22Rv1 (cell line): ENCODE measurements at regions not wholly inside any gene's neighbourhood (a gene's known extent, or its start where the extent isn't known, plus 50 kb on each side); places are given as distances from the start of the nearest gene placed in this dataset.

Experiments
- H3K27ac ChIP-seq: fragments of 450-650 bp; 2 replicates; pipeline ENCODE4 v1.5.1; 2017
- ZFX ChIP-seq: fragments of 450-650 bp; IDR thresholded peaks from 2 replicates; pipeline ENCODE4 v1.6.1; 2017; ENCODE audit warnings: antibody characterized with exemption, borderline replicate concordance
- TF ChIP-seq, protein P1 (sequence below): fragments of 450-650 bp; IDR thresholded peaks from 2 replicates; pipeline ENCODE4 v1.5.1; 2017; ENCODE audit warnings: mild to moderate bottlenecking

DNA sequence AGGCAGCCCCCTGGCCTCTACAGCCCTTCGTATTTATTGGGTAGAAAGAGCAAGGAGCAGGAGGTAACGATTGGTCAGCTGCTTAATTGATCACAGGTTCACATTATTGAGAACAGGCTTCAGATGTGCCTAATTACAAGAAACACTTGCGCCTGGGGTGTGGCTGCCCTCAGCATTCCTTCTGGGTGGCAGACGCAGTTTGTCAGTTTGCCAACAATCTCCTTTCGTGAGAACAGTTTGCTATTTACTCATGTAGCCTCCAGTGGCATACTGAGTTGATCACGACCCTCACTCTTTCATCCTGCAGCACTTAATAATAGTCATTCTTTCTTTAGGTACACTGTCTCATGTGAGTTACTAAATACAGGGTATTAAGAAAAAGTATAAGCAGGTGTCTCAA is 985.6 kb downstream of the SLITRK5 start:
- no peak for TF ChIP-seq ZFX
- TF ChIP-seq, protein P1, sequence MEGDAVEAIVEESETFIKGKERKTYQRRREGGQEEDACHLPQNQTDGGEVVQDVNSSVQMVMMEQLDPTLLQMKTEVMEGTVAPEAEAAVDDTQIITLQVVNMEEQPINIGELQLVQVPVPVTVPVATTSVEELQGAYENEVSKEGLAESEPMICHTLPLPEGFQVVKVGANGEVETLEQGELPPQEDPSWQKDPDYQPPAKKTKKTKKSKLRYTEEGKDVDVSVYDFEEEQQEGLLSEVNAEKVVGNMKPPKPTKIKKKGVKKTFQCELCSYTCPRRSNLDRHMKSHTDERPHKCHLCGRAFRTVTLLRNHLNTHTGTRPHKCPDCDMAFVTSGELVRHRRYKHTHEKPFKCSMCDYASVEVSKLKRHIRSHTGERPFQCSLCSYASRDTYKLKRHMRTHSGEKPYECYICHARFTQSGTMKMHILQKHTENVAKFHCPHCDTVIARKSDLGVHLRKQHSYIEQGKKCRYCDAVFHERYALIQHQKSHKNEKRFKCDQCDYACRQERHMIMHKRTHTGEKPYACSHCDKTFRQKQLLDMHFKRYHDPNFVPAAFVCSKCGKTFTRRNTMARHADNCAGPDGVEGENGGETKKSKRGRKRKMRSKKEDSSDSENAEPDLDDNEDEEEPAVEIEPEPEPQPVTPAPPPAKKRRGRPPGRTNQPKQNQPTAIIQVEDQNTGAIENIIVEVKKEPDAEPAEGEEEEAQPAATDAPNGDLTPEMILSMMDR = no peak
- no peak overlapping the region for H3K27ac ChIP-seq

DNA sequence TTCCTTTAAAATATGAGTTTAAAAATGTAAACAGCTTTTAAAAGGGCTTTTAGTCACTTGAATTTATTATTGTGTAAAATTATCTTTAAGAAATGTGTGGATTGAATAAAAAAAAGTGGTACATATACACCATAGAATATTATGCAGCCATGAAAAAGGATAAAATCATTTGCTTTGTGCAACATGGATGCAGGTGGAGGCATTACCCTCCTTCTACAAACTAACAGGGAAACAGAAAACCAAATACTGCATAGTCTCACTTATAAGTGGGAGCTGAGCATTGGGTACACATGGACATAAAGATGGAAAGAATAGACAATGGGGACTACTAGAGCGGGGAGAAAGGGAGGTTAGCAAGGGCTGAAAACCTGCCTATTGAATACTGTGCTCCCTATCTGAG is 999.3 kb downstream of the SLITRK5 start:
- no peak overlapping the region for H3K27ac ChIP-seq
- TF ChIP-seq, protein P1 = no peak
- no peak for TF ChIP-seq ZFX

DNA sequence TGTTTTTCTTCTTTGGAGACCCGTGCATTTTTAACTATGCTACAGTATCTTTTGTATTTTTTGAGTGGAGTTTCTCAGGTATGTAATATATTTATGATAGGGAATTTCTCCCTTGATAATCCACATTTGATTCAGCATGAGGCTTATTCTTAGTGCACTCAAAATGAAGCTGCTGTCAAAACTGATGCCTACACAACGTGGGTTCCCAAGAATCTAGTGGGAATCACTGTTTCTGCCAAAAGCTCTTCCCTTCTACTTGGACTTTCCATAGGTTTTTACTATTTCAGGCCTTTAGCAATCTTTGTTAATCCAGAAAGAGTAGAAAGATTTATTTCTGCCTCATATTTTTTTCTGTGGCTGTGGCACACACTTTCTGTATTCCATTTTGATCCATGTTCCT is 1003.7 kb downstream of the SLITRK5 start:
- no peak for TF ChIP-seq ZFX
- TF ChIP-seq, protein P1 = no peak
- H3K27ac ChIP-seq = no peak overlapping the region

DNA sequence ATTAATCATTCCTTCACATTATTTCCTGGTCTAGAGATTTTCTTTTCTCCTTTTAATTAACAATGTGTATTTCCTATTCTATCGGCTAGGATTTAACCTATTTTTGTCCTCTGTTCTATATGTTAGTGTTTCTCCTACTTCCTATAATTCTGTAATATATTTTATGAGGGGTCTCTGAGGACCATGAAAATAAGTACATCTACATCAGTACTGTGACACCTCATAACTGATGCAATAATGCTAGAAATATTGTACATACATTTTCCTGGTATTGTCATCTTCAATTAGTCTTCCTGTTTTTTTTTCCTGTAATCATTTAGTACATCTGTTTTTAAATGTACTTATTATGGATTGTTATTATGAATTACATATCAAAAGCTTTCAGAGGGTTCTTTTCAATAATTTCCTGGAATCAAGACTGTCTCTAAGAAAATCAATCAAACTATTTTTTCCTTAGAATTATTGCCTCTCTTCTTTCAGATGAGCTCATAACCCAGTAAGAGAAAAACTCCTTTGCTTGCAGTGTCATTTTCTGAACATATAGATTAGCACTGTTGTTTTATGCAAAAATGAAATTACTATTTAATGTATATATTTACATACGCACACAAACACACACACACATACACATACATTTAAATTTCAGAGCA is 1004.3 kb downstream of the SLITRK5 start:
- H3K27ac ChIP-seq = no peak overlapping the region
- TF ChIP-seq, protein P1 = no peak
- TF ChIP-seq ZFX = no peak

DNA sequence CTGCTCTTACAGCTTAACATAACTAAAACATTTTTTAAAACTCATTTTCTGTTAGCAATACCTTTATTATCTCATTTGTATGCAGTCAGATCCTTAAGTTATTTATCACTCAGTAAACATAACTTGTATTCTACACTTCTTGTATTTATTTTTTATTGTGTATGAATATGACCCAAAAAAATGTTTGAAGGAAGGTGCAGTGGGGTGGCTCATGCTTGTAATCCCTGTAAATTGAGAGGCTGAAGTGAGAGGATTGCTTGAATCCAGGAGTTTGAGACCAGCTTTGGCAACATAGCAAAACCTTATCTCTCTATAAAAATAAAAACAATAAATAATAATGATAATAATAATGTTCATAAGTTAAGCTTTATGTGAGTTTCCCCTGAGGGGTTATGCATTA is 1004.8 kb downstream of the SLITRK5 start:
- no peak overlapping the region for H3K27ac ChIP-seq
- TF ChIP-seq, protein P1 = no peak
- no peak for TF ChIP-seq ZFX

DNA sequence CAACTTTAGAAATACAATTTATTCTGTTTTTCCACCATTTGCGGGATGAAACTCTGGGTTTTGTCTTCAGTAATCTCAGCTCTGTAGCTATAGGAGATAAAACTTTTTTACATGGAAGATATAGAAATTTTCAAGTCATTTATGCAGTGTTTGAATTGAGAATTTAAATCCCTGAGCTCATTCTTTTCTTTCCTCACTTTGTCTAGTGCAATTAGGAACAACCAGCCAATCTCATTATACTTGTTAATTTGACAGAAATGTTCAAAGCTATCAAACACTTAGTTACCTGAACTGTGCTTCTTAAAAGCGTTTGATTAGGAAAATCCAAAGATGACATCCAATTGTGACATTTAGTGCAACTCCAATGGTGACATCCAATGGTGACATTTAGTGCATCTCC is 1014.3 kb downstream of the SLITRK5 start:
- TF ChIP-seq ZFX = no peak
- TF ChIP-seq, protein P1 = no peak

DNA sequence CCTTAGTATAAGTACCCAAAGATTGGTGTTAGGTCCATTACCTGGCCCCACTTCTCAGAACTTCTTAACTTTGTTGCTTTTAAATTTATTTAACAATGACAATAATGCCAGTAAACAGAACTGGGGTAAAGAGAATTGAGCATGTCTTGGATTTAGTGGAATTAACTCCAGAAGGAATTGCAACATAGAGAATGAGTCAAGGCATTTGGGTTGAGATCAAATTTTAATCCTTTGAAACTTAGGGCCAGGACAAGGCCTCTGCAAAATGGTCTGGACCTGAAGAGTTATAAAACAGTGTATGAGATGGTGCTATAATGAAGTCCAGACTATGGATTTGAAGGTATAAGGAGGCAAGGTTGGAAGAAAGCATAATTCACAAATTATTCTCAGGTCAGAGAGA is 1030.4 kb downstream of the SLITRK5 start:
- TF ChIP-seq, protein P1 = no peak
- TF ChIP-seq ZFX = no peak
- no peak overlapping the region for H3K27ac ChIP-seq

More for the DNA sequence above, 1014.3 kb downstream of the SLITRK5 start:
- no peak overlapping the region for H3K27ac ChIP-seq
